ENCODE measurements at regions not wholly inside any gene's neighbourhood (a gene's known extent, or its start where the extent isn't known, plus 50 kb on each side); places are given as distances from the start of the nearest gene placed in this dataset.
"Not testable (repeated sequence)": the region's sequence is repeated elsewhere in the genome, so short reads cannot be mapped to it uniquely, and the experiment has no call there.

GRCh38 chr6:166703149-166703710 lies 76.2 kb upstream of the RPS6KA2 start:
- DNase-seq (ENCODE audit: low read depth in 1 of 2, low spot score in 1 of 2): no peak

GRCh38 chr6:166701424-166701823 lies 74.4 kb upstream of the RPS6KA2 start:
- not testable (repeated sequence) for DNase-seq (ENCODE audit: low read depth in 1 of 2, low spot score in 1 of 2)

GRCh38 chr6:166700871-166701270 lies 73.8 kb upstream of the RPS6KA2 start:
- DNase-seq (ENCODE audit: low read depth in 1 of 2, low spot score in 1 of 2): not testable (repeated sequence)

- no peak for DNase-seq (ENCODE audit: low read depth in 1 of 2, low spot score in 1 of 2)
Observed at GRCh38 chr6:166697113-166697512, 70.1 kb upstream of the RPS6KA2 start.

GRCh38 chr6:166693880-166694279 lies 66.8 kb upstream of the RPS6KA2 start:
- no peak for DNase-seq (ENCODE audit: low read depth in 1 of 2, low spot score in 1 of 2)

- no peak for DNase-seq (ENCODE audit: low read depth in 1 of 2, low spot score in 1 of 2)
Observed at GRCh38 chr6:166692723-166693302, 65.8 kb upstream of the RPS6KA2 start.

GRCh38 chr6:166691746-166692145 lies 64.7 kb upstream of the RPS6KA2 start:
- no peak for DNase-seq (ENCODE audit: low read depth in 1 of 2, low spot score in 1 of 2)

GRCh38 chr6:166691199-166691598 lies 64.1 kb upstream of the RPS6KA2 start:
- no peak for DNase-seq (ENCODE audit: low read depth in 1 of 2, low spot score in 1 of 2)

GRCh38 chr6:166689687-166690086 lies 62.6 kb upstream of the RPS6KA2 start:
- no peak for DNase-seq (ENCODE audit: low read depth in 1 of 2, low spot score in 1 of 2)

- no peak for DNase-seq (ENCODE audit: low read depth in 1 of 2, low spot score in 1 of 2)
Observed at GRCh38 chr6:166688901-166689300, 61.9 kb upstream of the RPS6KA2 start.

- DNase-seq (ENCODE audit: low read depth in 1 of 2, low spot score in 1 of 2): no peak
Observed at GRCh38 chr6:166687879-166688205, 60.8 kb upstream of the RPS6KA2 start.

GRCh38 chr6:166687070-166687878 lies 60.2 kb upstream of the RPS6KA2 start:
- no peak for DNase-seq (ENCODE audit: low read depth in 1 of 2, low spot score in 1 of 2)

- no peak for DNase-seq (ENCODE audit: low read depth in 1 of 2, low spot score in 1 of 2)
Observed at GRCh38 chr6:166686317-166686716, 59.3 kb upstream of the RPS6KA2 start.

- no peak for DNase-seq (ENCODE audit: low read depth in 1 of 2, low spot score in 1 of 2)
Observed at GRCh38 chr6:166684866-166685265, 57.8 kb upstream of the RPS6KA2 start.

GRCh38 chr6:166684170-166684569 lies 57.1 kb upstream of the RPS6KA2 start:
- DNase-seq (ENCODE audit: low read depth in 1 of 2, low spot score in 1 of 2): no peak

- DNase-seq (ENCODE audit: low read depth in 1 of 2, low spot score in 1 of 2): no peak
Observed at GRCh38 chr6:166683477-166683876, 56.4 kb upstream of the RPS6KA2 start.

GRCh38 chr6:166679566-166679965 lies 52.5 kb upstream of the RPS6KA2 start:
- DNase-seq (ENCODE audit: low read depth in 1 of 2, low spot score in 1 of 2): no peak

- DNase-seq (ENCODE audit: low read depth in 1 of 2, low spot score in 1 of 2): no peak
Observed at GRCh38 chr6:166678426-166678825, 51.4 kb upstream of the RPS6KA2 start.

GRCh38 chr6:166677941-166678340 lies 50.9 kb upstream of the RPS6KA2 start:
- DNase-seq (ENCODE audit: low read depth in 1 of 2, low spot score in 1 of 2): no peak

Data from activated CD4-positive, alpha-beta T cell treated with anti-CD3 and anti-CD28 coated beads, Interleukin-2, amount 50 U/mL, for 24 hours (primary cell).